GM12878 (cell line): ENCODE measurements at regions not wholly inside any gene's neighbourhood (a gene's known extent, or its start where the extent isn't known, plus 50 kb on each side); places are given as distances from the start of the nearest gene placed in this dataset.

Experiments
- ATF2 ChIP-seq: IDR thresholded peaks from 2 replicates; pipeline ENCODE4 v1.6.1; 2012; ENCODE audit warnings: low read length, inconsistent platforms
- CTCF ChIP-seq, 3 experiments: IDR thresholded peaks in 2 of 3; conservative IDR thresholded peaks in 1 of 3; 2 replicates each; pipeline ENCODE4 v1.5.1; 2011; ENCODE audit warnings: low read depth in 3 of 3, low read length in 3 of 3, mild to moderate bottlenecking in 3 of 3, control low read depth in 2 of 3, moderate library complexity in 2 of 3, inconsistent platforms in 1 of 3, mixed read lengths in 1 of 3; ENCODE audit not compliant: control insufficient read depth in 2 of 3, insufficient read depth in 1 of 3; ENCODE audit errors: extremely low read depth in 1 of 3
- EP300 ChIP-seq, 2 experiments: fragments of 150-350 bp in 1 of 2; IDR thresholded peaks; 2 replicates each; pipeline ENCODE4 v1.6.1; 2011 to 2012; ENCODE audit warnings: low read depth in 2 of 2, low read length in 2 of 2, borderline replicate concordance in 1 of 2, improper control_type of control experiment in 1 of 2, inconsistent platforms in 1 of 2; ENCODE audit not compliant: control insufficient read depth in 1 of 2
- FOXK2 ChIP-seq: fragments of 450-650 bp; IDR thresholded peaks from 2 replicates; pipeline ENCODE4 v1.6.1; 2017; ENCODE audit warnings: mild to moderate bottlenecking, moderate library complexity
- GABPA ChIP-seq: IDR thresholded peaks from 2 replicates; pipeline ENCODE4 v1.6.1; 2014; ENCODE audit warnings: antibody characterized with exemption, low read depth, mild to moderate bottlenecking, inconsistent platforms
- HDAC6 ChIP-seq: fragments of 200-600 bp; sonication (generic); IDR thresholded peaks from one replicate; pipeline ENCODE4 v1.8.0; 2017; ENCODE audit warnings: antibody characterized with exemption; ENCODE audit not compliant: unreplicated experiment
- JUND ChIP-seq: IDR thresholded peaks from 2 replicates; pipeline ENCODE4 v1.6.1; 2012; ENCODE audit warnings: low read depth, mild to moderate bottlenecking, low read length, improper control_type of control experiment, moderate library complexity
- POLR2A ChIP-seq: IDR thresholded peaks from 2 replicates; pipeline ENCODE4 v1.6.1; 2011; ENCODE audit warnings: low read depth, mild to moderate bottlenecking, low read length
- SPI1 ChIP-seq: IDR thresholded peaks from 2 replicates; pipeline ENCODE4 v1.6.1; 2011; ENCODE audit warnings: low read depth, mild to moderate bottlenecking, low read length, moderate library complexity, borderline replicate concordance; ENCODE audit not compliant: insufficient read depth
- USF2 ChIP-seq: IDR thresholded peaks from 2 replicates; pipeline ENCODE4 v1.6.1; 2011; ENCODE audit warnings: low read depth, low read length, improper control_type of control experiment, borderline replicate concordance
- YY1 ChIP-seq: IDR thresholded peaks from 2 replicates; pipeline ENCODE4 v1.6.1; 2011; ENCODE audit warnings: low read depth, mild to moderate bottlenecking, low read length
- TF ChIP-seq, protein P1 (sequence below): IDR thresholded peaks from 2 replicates; pipeline ENCODE4 v1.6.1; 2011; ENCODE audit warnings: borderline replicate concordance, low read depth, mild to moderate bottlenecking, moderate library complexity, low read length; ENCODE audit not compliant: insufficient read depth, poor library complexity, severe bottlenecking

- TF ChIP-seq USF2 (no peak), FOXK2 (no peak), ATF2 (no peak), CTCF (IDR thresholded peaks at IDR 0.05 in 2 of 3, conservative IDR thresholded peaks at IDR 0.05 in 1 of 3; ENCODE audit: control insufficient read depth in 2 of 3, extremely low read depth in 1 of 3, insufficient read depth in 1 of 3, low read depth in 3 of 3, low read length in 3 of 3) (no peak), EP300 (IDR thresholded peaks at IDR 0.05; ENCODE audit: borderline replicate concordance in 1 of 2, control insufficient read depth in 1 of 2, low read depth in 2 of 2, low read length in 2 of 2) (no peak), HDAC6 (no peak), YY1 (no peak), JUND (no peak), SPI1 (no peak), POLR2A (no peak), GABPA (no peak)
- TF ChIP-seq, protein P1, sequence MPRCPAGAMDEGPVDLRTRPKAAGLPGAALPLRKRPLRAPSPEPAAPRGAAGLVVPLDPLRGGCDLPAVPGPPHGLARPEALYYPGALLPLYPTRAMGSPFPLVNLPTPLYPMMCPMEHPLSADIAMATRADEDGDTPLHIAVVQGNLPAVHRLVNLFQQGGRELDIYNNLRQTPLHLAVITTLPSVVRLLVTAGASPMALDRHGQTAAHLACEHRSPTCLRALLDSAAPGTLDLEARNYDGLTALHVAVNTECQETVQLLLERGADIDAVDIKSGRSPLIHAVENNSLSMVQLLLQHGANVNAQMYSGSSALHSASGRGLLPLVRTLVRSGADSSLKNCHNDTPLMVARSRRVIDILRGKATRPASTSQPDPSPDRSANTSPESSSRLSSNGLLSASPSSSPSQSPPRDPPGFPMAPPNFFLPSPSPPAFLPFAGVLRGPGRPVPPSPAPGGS = no peak
Observed at GRCh38 chr1:181262069-181262468, 173.6 kb downstream of the IER5 start.
